A549 (cell line): ENCODE measurements at regions not wholly inside any gene's neighbourhood (a gene's known extent, or its start where the extent isn't known, plus 50 kb on each side); places are given as distances from the start of the nearest gene placed in this dataset.

Experiments
- BHLHE40 ChIP-seq: IDR thresholded peaks from 2 replicates; pipeline ENCODE4 v1.6.1; 2012; ENCODE audit warnings: low read depth, low read length, inconsistent platforms
- CBX8 ChIP-seq: fragments of 200-600 bp; sonication (generic); IDR thresholded peaks from 2 replicates; pipeline ENCODE4 v1.6.1; 2016
- HDAC2 ChIP-seq: fragments of 200-600 bp; sonication (generic); IDR thresholded peaks from 2 replicates; pipeline ENCODE4 v1.6.1; 2016
- MYC ChIP-seq: IDR thresholded peaks from 2 replicates; pipeline ENCODE4 v1.6.1; 2012; ENCODE audit warnings: mild to moderate bottlenecking, inconsistent platforms, low read length, improper control_type of control experiment, borderline replicate concordance
- POLR2AphosphoS2 ChIP-seq: conservative IDR thresholded peaks from 2 replicates; pipeline ENCODE4 v1.6.1; 2012; ENCODE audit warnings: low read length, improper control_type of control experiment, inconsistent platforms
- RARB ChIP-seq: fragments of 250-450 bp; sonication (Bioruptor Pico); IDR thresholded peaks from 2 replicates; pipeline ENCODE4 v1.8.0; 2021; ENCODE audit warnings: mild to moderate bottlenecking, moderate library complexity
- TF ChIP-seq, protein P1 (sequence below): fragments of >200 bp; sonication (Bioruptor Twin); formaldehyde crosslinking; IDR thresholded peaks from 3 replicates; pipeline ENCODE4 v1.5.1; 2016
- TF ChIP-seq, protein P2 (sequence below): fragments of 450-650 bp; IDR thresholded peaks from 2 replicates; pipeline ENCODE4 v1.6.1; 2014; ENCODE audit warnings: antibody characterized with exemption
- TF ChIP-seq, protein P3 (sequence below): fragments of 200-600 bp; sonication (generic); IDR thresholded peaks from 2 replicates; pipeline ENCODE4 v1.6.1; 2016; ENCODE audit warnings: antibody characterized with exemption, mild to moderate bottlenecking, moderate library complexity
- TF ChIP-seq, protein P4 (sequence below): fragments of 250-450 bp; sonication (Bioruptor Pico); IDR thresholded peaks from 2 replicates; pipeline ENCODE4 v1.5.0; 2021; ENCODE audit warnings: mild to moderate bottlenecking, moderate library complexity, borderline replicate concordance
- TF ChIP-seq, protein P5 (sequence below): IDR thresholded peaks from 2 replicates; pipeline ENCODE4 v1.6.1; 2012

DNA sequence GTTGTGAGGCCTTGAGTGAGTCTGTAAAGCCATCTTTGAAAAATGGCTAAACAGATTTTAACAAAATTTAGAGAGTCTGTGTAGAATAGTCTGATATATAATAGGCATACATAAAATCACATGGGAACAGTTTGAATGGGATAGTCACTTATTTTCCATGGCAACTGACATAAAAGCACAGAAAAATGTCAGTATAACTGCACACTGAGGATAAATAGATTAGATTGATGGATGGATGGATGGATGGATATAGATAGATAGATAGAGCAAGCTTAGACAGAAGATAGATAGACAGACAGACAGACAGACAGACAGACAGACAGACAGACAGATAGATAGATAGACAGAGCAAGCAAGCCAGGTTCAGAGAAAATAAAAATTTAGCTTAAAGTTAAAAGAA is 660.2 kb upstream of the API5 start:
- TF ChIP-seq, protein P1, sequence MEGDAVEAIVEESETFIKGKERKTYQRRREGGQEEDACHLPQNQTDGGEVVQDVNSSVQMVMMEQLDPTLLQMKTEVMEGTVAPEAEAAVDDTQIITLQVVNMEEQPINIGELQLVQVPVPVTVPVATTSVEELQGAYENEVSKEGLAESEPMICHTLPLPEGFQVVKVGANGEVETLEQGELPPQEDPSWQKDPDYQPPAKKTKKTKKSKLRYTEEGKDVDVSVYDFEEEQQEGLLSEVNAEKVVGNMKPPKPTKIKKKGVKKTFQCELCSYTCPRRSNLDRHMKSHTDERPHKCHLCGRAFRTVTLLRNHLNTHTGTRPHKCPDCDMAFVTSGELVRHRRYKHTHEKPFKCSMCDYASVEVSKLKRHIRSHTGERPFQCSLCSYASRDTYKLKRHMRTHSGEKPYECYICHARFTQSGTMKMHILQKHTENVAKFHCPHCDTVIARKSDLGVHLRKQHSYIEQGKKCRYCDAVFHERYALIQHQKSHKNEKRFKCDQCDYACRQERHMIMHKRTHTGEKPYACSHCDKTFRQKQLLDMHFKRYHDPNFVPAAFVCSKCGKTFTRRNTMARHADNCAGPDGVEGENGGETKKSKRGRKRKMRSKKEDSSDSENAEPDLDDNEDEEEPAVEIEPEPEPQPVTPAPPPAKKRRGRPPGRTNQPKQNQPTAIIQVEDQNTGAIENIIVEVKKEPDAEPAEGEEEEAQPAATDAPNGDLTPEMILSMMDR: no peak
- TF ChIP-seq HDAC2: no peak
- TF ChIP-seq, protein P2, sequence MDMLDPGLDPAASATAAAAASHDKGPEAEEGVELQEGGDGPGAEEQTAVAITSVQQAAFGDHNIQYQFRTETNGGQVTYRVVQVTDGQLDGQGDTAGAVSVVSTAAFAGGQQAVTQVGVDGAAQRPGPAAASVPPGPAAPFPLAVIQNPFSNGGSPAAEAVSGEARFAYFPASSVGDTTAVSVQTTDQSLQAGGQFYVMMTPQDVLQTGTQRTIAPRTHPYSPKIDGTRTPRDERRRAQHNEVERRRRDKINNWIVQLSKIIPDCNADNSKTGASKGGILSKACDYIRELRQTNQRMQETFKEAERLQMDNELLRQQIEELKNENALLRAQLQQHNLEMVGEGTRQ: no peak
- TF ChIP-seq, protein P3, sequence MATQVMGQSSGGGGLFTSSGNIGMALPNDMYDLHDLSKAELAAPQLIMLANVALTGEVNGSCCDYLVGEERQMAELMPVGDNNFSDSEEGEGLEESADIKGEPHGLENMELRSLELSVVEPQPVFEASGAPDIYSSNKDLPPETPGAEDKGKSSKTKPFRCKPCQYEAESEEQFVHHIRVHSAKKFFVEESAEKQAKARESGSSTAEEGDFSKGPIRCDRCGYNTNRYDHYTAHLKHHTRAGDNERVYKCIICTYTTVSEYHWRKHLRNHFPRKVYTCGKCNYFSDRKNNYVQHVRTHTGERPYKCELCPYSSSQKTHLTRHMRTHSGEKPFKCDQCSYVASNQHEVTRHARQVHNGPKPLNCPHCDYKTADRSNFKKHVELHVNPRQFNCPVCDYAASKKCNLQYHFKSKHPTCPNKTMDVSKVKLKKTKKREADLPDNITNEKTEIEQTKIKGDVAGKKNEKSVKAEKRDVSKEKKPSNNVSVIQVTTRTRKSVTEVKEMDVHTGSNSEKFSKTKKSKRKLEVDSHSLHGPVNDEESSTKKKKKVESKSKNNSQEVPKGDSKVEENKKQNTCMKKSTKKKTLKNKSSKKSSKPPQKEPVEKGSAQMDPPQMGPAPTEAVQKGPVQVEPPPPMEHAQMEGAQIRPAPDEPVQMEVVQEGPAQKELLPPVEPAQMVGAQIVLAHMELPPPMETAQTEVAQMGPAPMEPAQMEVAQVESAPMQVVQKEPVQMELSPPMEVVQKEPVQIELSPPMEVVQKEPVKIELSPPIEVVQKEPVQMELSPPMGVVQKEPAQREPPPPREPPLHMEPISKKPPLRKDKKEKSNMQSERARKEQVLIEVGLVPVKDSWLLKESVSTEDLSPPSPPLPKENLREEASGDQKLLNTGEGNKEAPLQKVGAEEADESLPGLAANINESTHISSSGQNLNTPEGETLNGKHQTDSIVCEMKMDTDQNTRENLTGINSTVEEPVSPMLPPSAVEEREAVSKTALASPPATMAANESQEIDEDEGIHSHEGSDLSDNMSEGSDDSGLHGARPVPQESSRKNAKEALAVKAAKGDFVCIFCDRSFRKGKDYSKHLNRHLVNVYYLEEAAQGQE: no peak
- no peak for TF ChIP-seq MYC
- TF ChIP-seq BHLHE40: no peak
- no peak for TF ChIP-seq CBX8
- TF ChIP-seq, protein P4, sequence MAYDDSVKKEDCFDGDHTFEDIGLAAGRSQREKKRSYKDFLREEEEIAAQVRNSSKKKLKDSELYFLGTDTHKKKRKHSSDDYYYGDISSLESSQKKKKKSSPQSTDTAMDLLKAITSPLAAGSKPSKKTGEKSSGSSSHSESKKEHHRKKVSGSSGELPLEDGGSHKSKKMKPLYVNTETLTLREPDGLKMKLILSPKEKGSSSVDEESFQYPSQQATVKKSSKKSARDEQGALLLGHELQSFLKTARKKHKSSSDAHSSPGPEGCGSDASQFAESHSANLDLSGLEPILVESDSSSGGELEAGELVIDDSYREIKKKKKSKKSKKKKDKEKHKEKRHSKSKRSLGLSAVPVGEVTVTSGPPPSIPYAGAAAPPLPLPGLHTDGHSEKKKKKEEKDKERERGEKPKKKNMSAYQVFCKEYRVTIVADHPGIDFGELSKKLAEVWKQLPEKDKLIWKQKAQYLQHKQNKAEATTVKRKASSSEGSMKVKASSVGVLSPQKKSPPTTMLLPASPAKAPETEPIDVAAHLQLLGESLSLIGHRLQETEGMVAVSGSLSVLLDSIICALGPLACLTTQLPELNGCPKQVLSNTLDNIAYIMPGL (CRISPR knock-in tag): no peak
- TF ChIP-seq, protein P5, sequence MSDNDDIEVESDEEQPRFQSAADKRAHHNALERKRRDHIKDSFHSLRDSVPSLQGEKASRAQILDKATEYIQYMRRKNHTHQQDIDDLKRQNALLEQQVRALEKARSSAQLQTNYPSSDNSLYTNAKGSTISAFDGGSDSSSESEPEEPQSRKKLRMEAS: no peak
- no peak for TF ChIP-seq RARB (CRISPR knock-in tag)
- TF ChIP-seq POLR2AphosphoS2: no peak
